Smooth muscle cell (in vitro differentiated cells): ENCODE measurements at regions not wholly inside any gene's neighbourhood (a gene's known extent, or its start where the extent isn't known, plus 50 kb on each side); places are given as distances from the start of the nearest gene placed in this dataset.

ENCODE experiments used
- DNase-seq: peaks from one replicate; lab custom pipeline; 2025; ENCODE audit not compliant: unreplicated experiment; lab: John Stamatoyannopoulos, UW
- H2AFZ ChIP-seq: fragments of 200-600 bp; sonication (generic); 2 replicates; pipeline ENCODE4 v1.6.0; 2016; ENCODE audit warnings: antibody characterized with exemption, low read depth, mild to moderate bottlenecking
- H3F3A ChIP-seq: fragments of 200-600 bp; sonication (generic); 2 replicates; pipeline ENCODE4 v1.6.0; 2017; ENCODE audit warnings: antibody characterized with exemption, low read depth
- H3K27ac ChIP-seq: fragments of 200-600 bp; sonication (generic); 2 replicates; pipeline ENCODE4 v1.5.1; 2016; ENCODE audit warnings: low read depth, mild to moderate bottlenecking
- H3K27me3 ChIP-seq: fragments of 200-600 bp; sonication (generic); 2 replicates; pipeline ENCODE4 v1.6.1; 2016; ENCODE audit warnings: low read depth, mild to moderate bottlenecking
- H3K36me3 ChIP-seq: fragments of 200-600 bp; sonication (generic); 2 replicates; pipeline ENCODE4 v1.5.1; 2016; ENCODE audit warnings: low read depth
- H3K4me1 ChIP-seq: fragments of 200-600 bp; sonication (generic); 2 replicates; pipeline ENCODE4 v1.5.1; 2016; ENCODE audit warnings: low read depth
- H3K4me2 ChIP-seq: fragments of 200-600 bp; sonication (generic); 2 replicates; pipeline ENCODE4 v1.6.0; 2016; ENCODE audit warnings: mild to moderate bottlenecking
- H3K4me3 ChIP-seq: fragments of 200-600 bp; sonication (generic); 2 replicates; pipeline ENCODE4 v1.5.1; 2016; ENCODE audit warnings: mild to moderate bottlenecking
- H3K79me2 ChIP-seq: fragments of 200-600 bp; sonication (generic); 2 replicates; pipeline ENCODE4 v1.6.0; 2016; ENCODE audit warnings: low read depth, mild to moderate bottlenecking
- H3K9ac ChIP-seq: fragments of 200-600 bp; sonication (generic); 2 replicates; pipeline ENCODE4 v1.6.0; 2016; ENCODE audit warnings: low read depth
- H3K9me3 ChIP-seq: fragments of 200-600 bp; sonication (generic); replicated peaks from 2 replicates; pipeline ENCODE4 v1.5.1; 2016; ENCODE audit warnings: low read depth
- H4K20me1 ChIP-seq: fragments of 200-600 bp; sonication (generic); 2 replicates; pipeline ENCODE4 v1.6.0; 2016; ENCODE audit warnings: low read depth
- CTCF ChIP-seq: fragments of 200-600 bp; sonication (generic); IDR thresholded peaks from 2 replicates; pipeline ENCODE4 v1.5.1; 2017; ENCODE audit warnings: borderline replicate concordance, mild to moderate bottlenecking, antibody characterized with exemption; ENCODE audit not compliant: insufficient read depth, poor library complexity, severe bottlenecking
- WGBS: methylation state at CpG from one replicate; pipeline ENCODE4 v1.1.7; 2016; ENCODE audit warnings: low lambda C conversion rate; 5-methylcytosine and 5-hydroxymethylcytosine counted together

DNA sequence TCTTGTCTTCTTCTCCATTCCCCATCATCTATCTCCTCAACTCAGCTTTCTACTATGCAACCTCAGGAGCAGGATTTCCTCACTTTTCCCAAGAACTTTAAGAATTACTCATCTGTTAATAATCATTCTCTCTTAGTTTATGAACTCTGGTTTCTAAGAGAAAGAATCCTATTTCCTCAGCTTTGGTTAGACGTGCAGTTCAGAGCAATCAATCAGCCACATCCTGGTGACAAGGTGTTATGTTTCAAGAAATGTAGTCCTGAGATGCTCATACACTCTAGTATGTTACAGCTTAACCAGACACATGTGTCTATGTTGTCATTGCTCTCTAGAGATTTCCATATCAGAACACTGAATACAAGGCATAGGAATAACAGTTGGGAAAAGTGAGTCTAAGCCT is 277.9 kb downstream of the MBD2 start:
- no peak for TF ChIP-seq CTCF
- no peaks in the 10 kb centered on the region for H3F3A ChIP-seq
- no peaks in the 10 kb centered on the region for H3K4me1 ChIP-seq
- H3K27me3 ChIP-seq = no peaks in the 10 kb centered on the region
- no peak overlapping the region for H2AFZ ChIP-seq
- DNase-seq = no peak
- H3K27ac ChIP-seq = peak overlapping the region; percentile 50
- WGBS = 31% methylated on average over 1 of the region's 1 CpG
- no peaks in the 10 kb centered on the region for H3K36me3 ChIP-seq
- H3K9ac ChIP-seq = no peak overlapping the region
- H3K4me3 ChIP-seq = no peak overlapping the region
- no peaks in the 10 kb centered on the region for H3K79me2 ChIP-seq
- H4K20me1 ChIP-seq = no peaks in the 10 kb centered on the region
- H3K9me3 ChIP-seq = no peaks in the 10 kb centered on the region
- no peak overlapping the region for H3K4me2 ChIP-seq

DNA sequence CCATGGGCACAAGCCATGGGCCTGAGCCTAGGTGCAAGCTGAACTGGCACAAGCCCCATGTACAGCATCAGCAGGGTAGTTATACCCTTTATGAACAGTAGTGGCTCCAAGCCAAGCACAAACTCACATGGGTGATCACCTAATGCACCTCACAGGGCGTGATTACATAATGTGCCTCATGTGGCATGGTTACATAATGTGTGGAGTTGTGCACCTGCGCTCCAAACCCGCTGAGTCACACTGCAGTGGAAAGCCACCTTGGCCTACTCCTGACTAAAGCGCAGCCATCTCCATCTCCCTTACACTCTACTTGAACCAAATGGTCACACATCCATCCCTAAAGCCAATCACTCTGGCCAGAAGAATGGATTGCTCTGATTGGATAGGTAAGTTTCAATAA is 279.7 kb downstream of the MBD2 start:
- H3K4me2 ChIP-seq = no peak overlapping the region
- no peak overlapping the region for H2AFZ ChIP-seq
- H3K27ac ChIP-seq = no peak overlapping the region
- 85% methylated on average over 4 of the region's 4 CpGs for WGBS
- no peak overlapping the region for H3K9ac ChIP-seq
- H3K4me1 ChIP-seq = no peaks in the 10 kb centered on the region
- H3K79me2 ChIP-seq = no peaks in the 10 kb centered on the region
- no peaks in the 10 kb centered on the region for H4K20me1 ChIP-seq
- H3K9me3 ChIP-seq = no peaks in the 10 kb centered on the region
- TF ChIP-seq CTCF = no peak
- no peak for DNase-seq
- H3K27me3 ChIP-seq = no peaks in the 10 kb centered on the region
- H3K4me3 ChIP-seq = no peak overlapping the region
- no peaks in the 10 kb centered on the region for H3K36me3 ChIP-seq
- H3F3A ChIP-seq = no peaks in the 10 kb centered on the region

DNA sequence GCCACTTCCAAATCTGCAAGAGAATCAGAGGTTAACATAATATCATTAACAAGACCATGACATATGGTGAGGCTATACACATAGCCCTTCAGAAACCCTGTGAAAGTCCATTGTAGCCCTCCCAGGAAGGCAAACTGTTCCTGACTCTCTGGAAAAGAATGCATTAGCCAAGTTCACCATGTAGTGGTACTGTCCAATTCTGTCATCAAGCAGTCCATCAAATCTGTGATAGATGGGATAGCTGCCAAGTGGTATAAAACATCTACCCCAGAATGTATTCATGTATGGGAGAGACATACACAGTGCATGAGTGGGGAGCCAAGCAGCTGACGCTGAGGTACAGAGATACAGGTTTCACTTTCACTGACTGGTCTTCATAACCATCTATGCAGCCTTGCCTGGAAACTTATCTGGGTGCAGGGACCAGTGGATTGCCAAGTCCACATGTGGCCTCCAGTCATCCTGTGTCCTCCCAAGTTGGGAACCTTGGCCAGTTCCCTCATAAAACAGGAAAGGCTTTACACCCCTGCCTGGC is 281.1 kb downstream of the MBD2 start:
- 95% methylated on average over 1 of the region's 1 CpG for WGBS
- no peaks in the 10 kb centered on the region for H3F3A ChIP-seq
- no peak for TF ChIP-seq CTCF

GRCh38 chr18:53941601-53942338 is 282.7 kb downstream of the MBD2 start:
- H4K20me1 ChIP-seq = no peaks in the 10 kb centered on the region
- no peak overlapping the region for H3K4me2 ChIP-seq
- no peak overlapping the region for H3K4me3 ChIP-seq
- TF ChIP-seq CTCF = no peak
- H3K79me2 ChIP-seq = no peaks in the 10 kb centered on the region
- H3K4me1 ChIP-seq = no peaks in the 10 kb centered on the region
- no peak overlapping the region for H2AFZ ChIP-seq
- H3F3A ChIP-seq = no peaks in the 10 kb centered on the region
- no peaks in the 10 kb centered on the region for H3K27me3 ChIP-seq
- H3K9me3 ChIP-seq = no peaks in the 10 kb centered on the region
- no peaks in the 10 kb centered on the region for H3K36me3 ChIP-seq
- DNase-seq = no peak
- H3K27ac ChIP-seq = no peak overlapping the region
- H3K9ac ChIP-seq = no peak overlapping the region

More for the DNA sequence above, 281.1 kb downstream of the MBD2 start:
- Histone ChIP-seq H3K4me1 (no peaks in the 10 kb centered on the region), H2AFZ (no peak overlapping the region), H4K20me1 (no peaks in the 10 kb centered on the region), H3K4me3 (no peak overlapping the region), H3K9ac (no peak overlapping the region), H3K4me2 (no peak overlapping the region), H3K27ac (no peak overlapping the region), H3K27me3 (no peaks in the 10 kb centered on the region), H3K79me2 (no peaks in the 10 kb centered on the region), H3K36me3 (no peaks in the 10 kb centered on the region), H3K9me3 (no peaks in the 10 kb centered on the region)
- no peak for DNase-seq
